ENCODE measurements at regions not wholly inside any gene's neighbourhood (a gene's known extent, or its start where the extent isn't known, plus 50 kb on each side); places are given as distances from the start of the nearest gene placed in this dataset.
"Not testable (repeated sequence)": the region's sequence is repeated elsewhere in the genome, so short reads cannot be mapped to it uniquely, and the experiment has no call there.

GRCh38 chr11:93902921-93903320 lies 52.5 kb upstream of the VSTM5 start:
- no peak for DNase-seq

GRCh38 chr11:93903989-93904388 lies 53.6 kb upstream of the VSTM5 start:
- no peak for DNase-seq

GRCh38 chr11:93904716-93905115 lies 54.3 kb upstream of the VSTM5 start:
- no peak for DNase-seq

- no peak for DNase-seq
Observed at GRCh38 chr11:93905384-93905783, 55.0 kb upstream of the VSTM5 start.

- no peak for DNase-seq
Observed at GRCh38 chr11:93906486-93906885, 56.1 kb upstream of the VSTM5 start.

- no peak for DNase-seq
Observed at GRCh38 chr11:93907901-93908300, 57.5 kb upstream of the VSTM5 start.

GRCh38 chr11:93908689-93909088 lies 58.3 kb upstream of the VSTM5 start:
- no peak for DNase-seq

GRCh38 chr11:93917673-93918072 lies 67.3 kb upstream of the VSTM5 start:
- no peak for DNase-seq

- peak; percentile 24 for DNase-seq
Observed at GRCh38 chr11:93921695-93922468, 71.5 kb upstream of the VSTM5 start.

GRCh38 chr11:93922830-93923229 lies 72.4 kb upstream of the VSTM5 start:
- DNase-seq: no peak

- not testable (repeated sequence) for DNase-seq
Observed at GRCh38 chr11:93926099-93926498, 75.7 kb upstream of the VSTM5 start.

GRCh38 chr11:93929407-93929806 lies 79.0 kb upstream of the VSTM5 start:
- DNase-seq: no peak

- DNase-seq: no peak
Observed at GRCh38 chr11:93933230-93933629, 82.8 kb upstream of the VSTM5 start.

- no peak for DNase-seq
Observed at GRCh38 chr11:93935826-93936225, 85.3 kb upstream of the HEPHL1 start.

GRCh38 chr11:93936460-93936859 lies 84.7 kb upstream of the HEPHL1 start:
- DNase-seq: no peak

GRCh38 chr11:93939084-93939760 lies 81.9 kb upstream of the HEPHL1 start:
- DNase-seq: no peak

GRCh38 chr11:93940395-93940794 lies 80.8 kb upstream of the HEPHL1 start:
- no peak for DNase-seq

- DNase-seq: no peak
Observed at GRCh38 chr11:93942176-93942575, 79.0 kb upstream of the HEPHL1 start.

- no peak for DNase-seq
Observed at GRCh38 chr11:93945596-93945995, 75.6 kb upstream of the HEPHL1 start.

GRCh38 chr11:93952082-93952780 lies 68.9 kb upstream of the HEPHL1 start:
- no peak for DNase-seq

GRCh38 chr11:93957397-93957952 lies 63.7 kb upstream of the HEPHL1 start:
- DNase-seq: no peak

- DNase-seq: no peak
Observed at GRCh38 chr11:93958991-93959390, 62.2 kb upstream of the HEPHL1 start.

GRCh38 chr11:93959663-93960062 lies 61.5 kb upstream of the HEPHL1 start:
- no peak for DNase-seq

All from left kidney (tissue), 1 donor.